Stimulated activated naive B cell treated with anti-CD40 and anti-IgM and Interleukin-4, amounts not matched to agents 10 μg/mL and 1 μg/mL and 100 μg/mL, for 72 hours (primary cell): ENCODE measurements at regions not wholly inside any gene's neighbourhood (a gene's known extent, or its start where the extent isn't known, plus 50 kb on each side); places are given as distances from the start of the nearest gene placed in this dataset.
"Not testable (repeated sequence)": the region's sequence is repeated elsewhere in the genome, so short reads cannot be mapped to it uniquely, and the experiment has no call there.

Experiments used
- ATAC-seq, 2 donors: fragments of 150-1000 bp; cut with Tn5 transposase; replicated peaks; 2 replicates each; pipeline ENCODE4 v1.10.0; 2021; ENCODE audit warnings: moderate library complexity in 1 of 2
- DNase-seq: peaks from one replicate; pipeline ENCODE4 v3.0.0; 2021
- H3K27ac Mint-ChIP-seq: one replicate; pipeline ENCODE4 v1.8.0; 2022; ENCODE audit warnings: mild to moderate bottlenecking, mixed read lengths
- H3K27me3 Mint-ChIP-seq, 2 donors: one replicate each; pipeline ENCODE4 v1.8.0; 2022; ENCODE audit warnings: mixed read lengths in 2 of 2
- H3K36me3 Mint-ChIP-seq, 2 donors: one replicate each; pipeline ENCODE4 v1.8.0; 2022; ENCODE audit warnings: mixed read lengths in 2 of 2, mild to moderate bottlenecking in 1 of 2
- H3K4me1 Mint-ChIP-seq, 2 donors: one replicate each; pipeline ENCODE4 v1.8.0; 2022; ENCODE audit warnings: mixed read lengths in 2 of 2, mild to moderate bottlenecking in 1 of 2
- H3K4me3 Mint-ChIP-seq, 2 donors: one replicate each; pipeline ENCODE4 v1.8.0; 2022; ENCODE audit warnings: mild to moderate bottlenecking in 2 of 2, mixed read lengths in 2 of 2, moderate library complexity in 1 of 2
- H3K9me3 Mint-ChIP-seq, 2 donors: one replicate each; pipeline ENCODE4 v1.8.0; 2022; ENCODE audit warnings: mixed read lengths in 2 of 2, mild to moderate bottlenecking in 1 of 2

DNA sequence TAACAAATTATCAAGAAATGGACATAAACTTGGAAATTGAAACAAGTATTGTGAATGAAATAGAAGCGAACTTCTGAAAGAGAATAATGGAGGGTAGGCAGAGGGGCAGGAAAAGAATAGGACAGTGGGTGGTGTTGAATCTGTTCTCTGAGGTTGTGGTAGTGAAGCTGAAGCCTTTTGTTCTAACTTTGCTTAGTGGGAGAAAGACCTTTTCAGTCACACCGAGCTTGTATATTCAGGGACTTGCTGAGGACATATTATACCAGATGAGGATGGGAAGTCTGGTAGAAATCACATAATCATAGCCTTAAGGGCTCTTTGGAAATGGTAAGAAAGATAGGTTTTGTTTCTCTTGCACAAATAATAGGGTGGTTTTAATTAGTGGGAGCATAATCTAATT, 115.4 kb upstream of the NDST4 start:
- no peak for DNase-seq
- Mint-ChIP-seq H3K4me1 (no peaks in the 10 kb centered on the region), H3K27ac (no peak overlapping the region), H3K27me3 (no peaks in the 10 kb centered on the region), H3K36me3 (no peaks in the 10 kb centered on the region), H3K4me3 (no peak overlapping the region), H3K9me3 (no peaks in the 10 kb centered on the region)
- no peak for ATAC-seq

DNA sequence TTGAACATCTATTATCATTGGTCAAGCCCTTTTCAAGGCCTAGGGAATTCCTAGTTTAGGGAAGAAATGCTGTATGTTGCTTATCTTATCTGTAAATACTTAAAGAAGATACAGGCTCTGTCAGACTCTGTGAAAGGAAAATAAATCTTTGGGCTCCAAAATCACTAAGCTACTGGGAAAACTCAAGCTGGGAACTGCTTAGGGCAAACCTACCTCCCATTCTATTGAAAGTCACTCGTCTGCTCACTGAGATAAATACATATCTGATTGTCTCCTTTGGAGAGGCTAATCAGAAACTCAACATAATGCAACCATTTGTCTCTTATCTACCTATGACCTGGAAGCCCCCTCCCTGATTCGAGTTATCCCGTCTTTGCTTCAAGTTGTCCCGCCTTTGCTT, 108.6 kb upstream of the NDST4 start:
- no peaks in the 10 kb centered on the region for H3K9me3 Mint-ChIP-seq

DNA sequence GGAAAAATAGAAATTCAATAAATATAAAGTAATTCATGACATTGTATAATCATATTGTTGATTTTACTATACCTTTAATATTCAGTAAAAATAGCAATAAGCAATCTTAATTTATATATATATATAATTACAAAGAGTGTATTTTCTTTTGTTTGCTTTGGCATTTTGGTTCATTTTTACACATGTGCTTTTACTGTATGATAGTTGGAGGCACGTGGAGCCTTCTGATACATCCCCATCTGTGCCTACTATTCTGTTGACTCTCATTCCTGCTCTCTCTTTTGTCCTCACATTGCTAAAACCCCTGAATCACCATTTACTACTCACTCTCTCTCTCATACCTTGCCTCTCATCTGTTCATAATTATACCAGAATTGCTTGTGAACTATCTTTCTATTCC, 106.4 kb upstream of the NDST4 start:
- H3K27ac Mint-ChIP-seq, result no peak overlapping the region

More for the DNA sequence above, 108.6 kb upstream of the NDST4 start:
- no peak overlapping the region for H3K27ac Mint-ChIP-seq
- no peaks in the 10 kb centered on the region for H3K36me3 Mint-ChIP-seq
- no peak overlapping the region for H3K4me3 Mint-ChIP-seq
- no peaks in the 10 kb centered on the region for H3K27me3 Mint-ChIP-seq
- no peaks in the 10 kb centered on the region for H3K4me1 Mint-ChIP-seq
- DNase-seq (no peak), ATAC-seq (no peak)

GRCh38 chr4:115219315-115219860, 106.0 kb upstream of the NDST4 start:
- no peaks in the 10 kb centered on the region for H3K9me3 Mint-ChIP-seq
- no peak for ATAC-seq
- no peak for DNase-seq
- H3K27ac Mint-ChIP-seq, result no peak overlapping the region
- no peaks in the 10 kb centered on the region for H3K36me3 Mint-ChIP-seq
- H3K4me3 Mint-ChIP-seq, result no peak overlapping the region
- H3K4me1 Mint-ChIP-seq, result no peaks in the 10 kb centered on the region
- no peaks in the 10 kb centered on the region for H3K27me3 Mint-ChIP-seq

More for the DNA sequence above, 106.4 kb upstream of the NDST4 start:
- H3K9me3 Mint-ChIP-seq, result no peaks in the 10 kb centered on the region
- no peak for ATAC-seq
- no peaks in the 10 kb centered on the region for H3K36me3 Mint-ChIP-seq
- H3K4me1 Mint-ChIP-seq, result no peaks in the 10 kb centered on the region
- no peaks in the 10 kb centered on the region for H3K27me3 Mint-ChIP-seq
- H3K4me3 Mint-ChIP-seq, result no peak overlapping the region
- DNase-seq, result no peak

- H3K27ac Mint-ChIP-seq, result no peak overlapping the region
- no peak for ATAC-seq
- no peak overlapping the region for H3K4me3 Mint-ChIP-seq
- H3K4me1 Mint-ChIP-seq, result no peaks in the 10 kb centered on the region
- H3K36me3 Mint-ChIP-seq, result no peaks in the 10 kb centered on the region
- no peaks in the 10 kb centered on the region for H3K9me3 Mint-ChIP-seq
- no peak for DNase-seq
- H3K27me3 Mint-ChIP-seq, result no peaks in the 10 kb centered on the region
These were observed 102.5 kb upstream of the NDST4 start for GRCh38 chr4:115215935-115216334.

DNA sequence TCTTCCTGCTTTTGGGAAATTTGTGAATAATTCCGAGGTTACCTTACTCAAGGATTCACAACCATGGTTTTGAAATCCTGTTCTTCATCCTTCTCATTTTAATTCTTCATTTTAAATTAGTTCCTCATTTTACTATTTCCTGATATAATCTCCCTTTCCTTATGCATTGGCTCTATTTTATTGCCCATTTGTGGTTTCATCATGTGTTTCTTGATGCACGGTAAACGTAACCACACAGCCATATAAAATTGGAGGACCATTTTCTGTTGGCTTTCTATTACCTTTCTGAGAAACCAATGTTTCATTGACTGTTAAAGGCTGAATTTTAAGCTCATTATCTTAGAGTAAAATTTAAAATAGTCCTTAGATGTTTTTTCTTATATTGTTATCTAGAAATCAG, 100.3 kb upstream of the NDST4 start:
- Mint-ChIP-seq H3K4me3 (no peak overlapping the region), H3K27ac (no peak overlapping the region), H3K9me3 (peaks cover under 1 to 2% of the 10 kb centered on the region in 2 donors), H3K36me3 (no peaks in the 10 kb centered on the region), H3K27me3 (no peaks in the 10 kb centered on the region), H3K4me1 (no peaks in the 10 kb centered on the region)
- ATAC-seq (no peak), DNase-seq (no peak)

- ATAC-seq, result no peak
- no peak for DNase-seq
- Mint-ChIP-seq H3K27me3 (no peaks in the 10 kb centered on the region), H3K4me3 (no peak overlapping the region), H3K4me1 (no peaks in the 10 kb centered on the region), H3K9me3 (no peaks in the 10 kb centered on the region), H3K27ac (no peak overlapping the region), H3K36me3 (no peaks in the 10 kb centered on the region)
These were observed 87.6 kb upstream of the NDST4 start for GRCh38 chr4:115201042-115201330.

DNA sequence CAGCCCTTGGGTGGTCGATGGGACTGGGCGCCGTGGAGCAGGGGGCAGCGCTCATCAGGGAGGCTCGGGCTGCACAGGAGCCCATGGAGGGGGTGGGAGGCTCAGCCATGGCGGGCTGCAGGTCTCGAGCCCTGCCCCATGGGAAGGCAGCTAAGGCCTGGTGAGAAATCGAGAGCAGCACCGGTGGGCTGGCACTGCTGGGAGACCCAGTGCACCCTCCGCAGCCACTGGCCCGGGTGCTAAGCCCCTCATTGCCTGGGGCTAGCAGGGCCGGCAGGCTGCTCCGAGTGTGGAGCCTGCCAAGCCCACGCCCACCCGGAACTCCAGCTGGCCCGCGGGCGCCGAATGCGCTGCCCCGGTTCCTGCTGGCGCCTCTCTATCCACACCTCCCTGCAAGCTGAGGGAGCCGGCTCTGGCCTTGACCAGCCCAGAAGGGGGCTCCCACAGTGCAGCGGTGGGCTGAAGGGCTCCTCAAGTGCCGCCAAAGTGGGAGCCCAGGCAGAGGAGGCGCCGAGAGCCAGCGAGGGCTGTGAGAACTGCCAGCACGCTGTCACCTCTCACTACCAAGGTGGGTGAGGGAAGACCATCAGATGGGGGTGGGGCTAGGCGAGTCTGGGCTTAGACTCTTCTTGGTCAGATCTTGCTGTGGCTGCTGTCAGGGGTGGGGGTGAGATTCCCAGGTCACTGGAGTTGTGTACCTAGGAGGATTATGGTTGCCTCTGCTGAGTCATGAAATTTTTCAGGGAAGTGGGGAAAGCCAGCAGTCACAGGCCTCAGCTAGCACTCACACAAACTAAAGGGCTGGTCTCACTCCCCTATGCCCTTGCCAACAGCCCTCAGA, 87.0 kb upstream of the NDST4 start:
- H3K4me3 Mint-ChIP-seq, ATAC-seq, H3K9me3 Mint-ChIP-seq, H3K27ac Mint-ChIP-seq, H3K4me1 Mint-ChIP-seq, DNase-seq, H3K36me3 Mint-ChIP-seq, H3K27me3 Mint-ChIP-seq: not testable (repeated sequence)

DNA sequence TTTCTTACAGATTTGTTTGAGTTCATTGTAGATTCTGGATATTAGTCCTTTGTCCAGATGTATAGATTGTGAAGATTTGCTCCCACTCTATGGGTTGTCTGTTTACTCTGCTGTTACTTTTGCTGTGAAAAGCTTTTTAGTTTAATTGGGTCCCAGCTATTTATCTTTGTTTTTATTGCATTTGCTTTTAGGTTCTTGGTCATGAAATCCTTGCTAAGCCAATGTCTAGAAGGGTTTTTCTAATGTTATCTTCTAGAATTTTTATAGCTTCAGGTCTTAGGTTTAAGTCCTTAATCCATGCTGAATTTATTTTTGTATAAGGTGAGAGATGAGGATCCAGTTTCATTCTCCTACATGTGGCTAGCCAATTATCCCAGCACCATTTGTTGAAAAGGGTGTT, 81.2 kb upstream of the NDST4 start:
- H3K27ac Mint-ChIP-seq, H3K27me3 Mint-ChIP-seq, H3K4me1 Mint-ChIP-seq, DNase-seq, H3K9me3 Mint-ChIP-seq, H3K36me3 Mint-ChIP-seq, ATAC-seq, H3K4me3 Mint-ChIP-seq: not testable (repeated sequence)

- DNase-seq (no peak), ATAC-seq (no peak)
- no peak overlapping the region for H3K4me3 Mint-ChIP-seq
- H3K4me1 Mint-ChIP-seq, result no peaks in the 10 kb centered on the region
- H3K9me3 Mint-ChIP-seq, result no peaks in the 10 kb centered on the region
- no peaks in the 10 kb centered on the region for H3K27me3 Mint-ChIP-seq
- no peaks in the 10 kb centered on the region for H3K36me3 Mint-ChIP-seq
- H3K27ac Mint-ChIP-seq, result no peak overlapping the region
These were observed 77.1 kb upstream of the NDST4 start for GRCh38 chr4:115190529-115190928.

- H3K9me3 Mint-ChIP-seq, result no peaks in the 10 kb centered on the region
- no peaks in the 10 kb centered on the region for H3K27me3 Mint-ChIP-seq
- H3K27ac Mint-ChIP-seq, result no peak overlapping the region
- H3K4me1 Mint-ChIP-seq, result no peaks in the 10 kb centered on the region
- no peak overlapping the region for H3K4me3 Mint-ChIP-seq
- H3K36me3 Mint-ChIP-seq, result no peaks in the 10 kb centered on the region
- DNase-seq (no peak), ATAC-seq (no peak)
These were observed 73.7 kb upstream of the NDST4 start for GRCh38 chr4:115187136-115187535.

DNA sequence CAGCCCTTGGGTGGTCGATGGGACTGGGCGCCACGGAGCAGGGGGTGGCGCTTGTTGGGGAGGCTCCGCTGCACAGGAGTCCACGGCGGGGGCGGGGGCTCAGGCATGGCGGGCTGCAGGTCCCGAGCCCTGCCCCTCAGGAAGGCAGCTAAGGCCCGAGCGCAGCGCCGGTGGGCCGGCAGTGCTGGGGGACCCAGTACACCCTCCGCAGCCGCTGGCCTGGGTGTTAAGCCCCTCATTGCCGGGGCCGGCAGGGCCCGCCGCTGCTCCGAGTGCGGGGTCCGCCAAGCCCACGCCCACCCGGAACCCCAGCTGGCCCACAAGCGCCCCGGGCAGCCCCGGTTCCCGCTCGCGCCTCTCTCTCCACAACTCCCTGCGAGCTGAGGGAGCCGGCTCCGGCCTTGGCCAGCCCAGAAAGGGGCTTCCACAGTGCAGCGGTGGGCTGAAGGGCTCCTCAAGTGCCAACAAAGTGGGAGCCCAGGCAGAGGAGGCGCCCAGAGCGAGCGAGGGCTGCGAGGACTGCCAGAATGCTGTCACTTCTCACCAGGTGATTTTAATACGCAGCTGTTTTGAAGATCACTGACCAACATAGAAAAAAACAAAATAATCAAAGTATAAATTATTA, 66.1 kb upstream of the NDST4 start:
- H3K27ac Mint-ChIP-seq, H3K36me3 Mint-ChIP-seq, DNase-seq, ATAC-seq, H3K9me3 Mint-ChIP-seq, H3K27me3 Mint-ChIP-seq, H3K4me1 Mint-ChIP-seq, H3K4me3 Mint-ChIP-seq: not testable (repeated sequence)

- not testable (repeated sequence) for H3K4me1 Mint-ChIP-seq, H3K4me3 Mint-ChIP-seq
These were observed 65.3 kb upstream of the NDST4 start for GRCh38 chr4:115178687-115179086.

DNA sequence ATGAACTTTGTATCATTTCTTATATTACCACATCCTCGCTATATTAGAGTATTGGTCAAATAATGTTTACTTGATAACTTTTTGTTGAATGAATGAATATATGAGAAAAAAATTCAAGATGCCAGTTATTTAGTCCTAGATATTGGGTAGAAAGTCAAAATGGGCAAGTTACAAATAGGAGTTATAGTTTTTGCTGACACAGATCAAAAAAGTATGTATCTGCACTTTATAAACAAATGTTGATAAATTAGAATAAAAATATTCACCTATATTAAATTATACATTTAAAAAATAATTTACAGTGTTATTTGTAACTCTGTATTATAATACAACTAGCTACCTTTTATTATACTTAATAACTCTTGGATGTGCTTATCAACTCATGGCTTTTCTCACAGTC, 57.8 kb upstream of the NDST4 start:
- no peaks in the 10 kb centered on the region for H3K27me3 Mint-ChIP-seq
- H3K4me3 Mint-ChIP-seq, result no peak overlapping the region
- no peak overlapping the region for H3K27ac Mint-ChIP-seq
- DNase-seq (no peak), ATAC-seq (no peak)
- H3K36me3 Mint-ChIP-seq, result no peaks in the 10 kb centered on the region
- peaks cover 0 to 3% of the 10 kb centered on the region in 2 donors for H3K9me3 Mint-ChIP-seq
- H3K4me1 Mint-ChIP-seq, result no peaks in the 10 kb centered on the region

More at GRCh38 chr4:115178687-115179086, 65.3 kb upstream of the NDST4 start:
- not testable (repeated sequence) for H3K27ac Mint-ChIP-seq, DNase-seq, H3K36me3 Mint-ChIP-seq, H3K27me3 Mint-ChIP-seq, ATAC-seq, H3K9me3 Mint-ChIP-seq

GRCh38 chr4:115165503-115165902, 52.1 kb upstream of the NDST4 start:
- Mint-ChIP-seq H3K36me3 (no peaks in the 10 kb centered on the region), H3K27me3 (no peaks in the 10 kb centered on the region), H3K27ac (no peak overlapping the region), H3K4me3 (no peak overlapping the region), H3K4me1 (no peaks in the 10 kb centered on the region), H3K9me3 (peaks cover 0 to under 1% of the 10 kb centered on the region in 2 donors)
- DNase-seq, result no peak
- ATAC-seq, result no peak
